ENCODE measurements at regions not wholly inside any gene's neighbourhood (a gene's known extent, or its start where the extent isn't known, plus 50 kb on each side); places are given as distances from the start of the nearest gene placed in this dataset.
A peak's percentile ranks its signal among the peaks of the same experiment; 100 is the strongest.

DNA sequence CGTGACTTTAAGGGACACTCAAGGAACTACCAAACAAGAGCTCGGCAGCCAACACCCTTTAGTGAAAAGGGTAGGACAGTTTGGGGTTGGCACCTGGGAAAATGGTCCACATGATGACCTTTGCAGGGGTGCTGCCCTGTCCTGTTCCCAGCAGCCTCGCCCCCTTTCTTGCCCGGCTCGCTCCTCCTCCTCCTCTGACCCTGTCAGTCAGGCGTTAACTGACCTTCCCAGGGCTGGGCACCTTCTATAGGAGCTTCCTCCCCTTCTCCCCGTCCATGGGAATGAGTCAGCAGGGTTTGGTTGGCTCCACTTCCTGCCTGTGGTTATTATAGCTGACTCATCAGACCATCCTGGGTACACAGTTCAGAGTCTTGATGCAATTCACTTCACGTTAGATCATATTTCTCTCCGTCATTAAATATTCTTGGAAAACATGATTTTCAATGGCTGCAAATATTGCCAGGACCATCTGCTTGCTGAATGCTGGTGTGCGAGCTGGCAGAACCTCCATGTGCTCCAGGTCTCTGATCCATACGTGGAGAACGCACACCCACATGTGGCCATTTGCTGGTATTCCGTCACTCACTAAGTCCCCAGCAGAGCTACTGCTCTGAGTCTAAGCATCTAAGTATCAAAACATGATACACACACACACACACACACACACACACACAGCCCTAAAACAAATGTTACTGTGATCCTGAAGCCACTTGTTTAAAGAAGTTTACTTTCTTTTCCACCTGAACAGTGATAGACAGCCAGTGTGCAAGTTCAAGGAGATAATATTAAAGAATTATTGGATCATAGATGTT is 185.0 kb downstream of the ANAPC1 start (continued):
- TF ChIP-seq, protein P1, sequence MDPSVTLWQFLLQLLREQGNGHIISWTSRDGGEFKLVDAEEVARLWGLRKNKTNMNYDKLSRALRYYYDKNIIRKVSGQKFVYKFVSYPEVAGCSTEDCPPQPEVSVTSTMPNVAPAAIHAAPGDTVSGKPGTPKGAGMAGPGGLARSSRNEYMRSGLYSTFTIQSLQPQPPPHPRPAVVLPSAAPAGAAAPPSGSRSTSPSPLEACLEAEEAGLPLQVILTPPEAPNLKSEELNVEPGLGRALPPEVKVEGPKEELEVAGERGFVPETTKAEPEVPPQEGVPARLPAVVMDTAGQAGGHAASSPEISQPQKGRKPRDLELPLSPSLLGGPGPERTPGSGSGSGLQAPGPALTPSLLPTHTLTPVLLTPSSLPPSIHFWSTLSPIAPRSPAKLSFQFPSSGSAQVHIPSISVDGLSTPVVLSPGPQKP (IDR thresholded peaks at IDR 0.05; ENCODE audit: borderline replicate concordance, low read depth, low read length): no peak
- peak; percentile 95 for TF ChIP-seq MXI1 (IDR thresholded peaks at IDR 0.05; ENCODE audit: borderline replicate concordance, low read depth, low read length)

DNA sequence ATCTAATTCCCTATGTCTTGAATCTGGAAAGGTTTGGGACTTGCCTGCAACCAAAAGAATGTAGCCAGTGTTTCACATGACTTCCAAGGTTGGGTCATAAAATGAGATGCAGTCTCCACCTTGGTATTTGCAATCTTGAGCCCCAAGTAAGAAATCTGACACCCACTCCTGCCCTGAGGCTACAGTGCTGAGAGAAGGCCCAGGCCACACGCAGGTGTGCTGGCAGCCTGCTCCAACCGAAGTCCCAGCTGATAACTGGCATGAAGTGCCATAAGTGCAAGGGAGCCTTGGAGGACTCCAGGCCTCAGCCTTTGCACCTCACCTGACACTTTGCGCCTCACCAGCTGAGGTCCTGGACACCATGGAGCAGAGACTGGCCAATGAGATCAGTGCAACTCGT is 182.7 kb downstream of the ANAPC1 start:
- H3K4me3 ChIP-seq (ENCODE audit: insufficient read depth, low read depth, low read length): no peak overlapping the region
- H2BK5ac ChIP-seq (ENCODE audit: low read depth, low read length, poor library complexity, severe bottlenecking): no peak overlapping the region
- peaks cover 7% of the 10 kb centered on the region for H3K9me1 ChIP-seq (ENCODE audit: insufficient read depth, low read length)
- no peak overlapping the region for H4K8ac ChIP-seq (ENCODE audit: low read depth in 2 of 2, low read length in 2 of 2)
- 0 out of 2 replicates have a peak, but pooled peaks cover 3% of the 10 kb centered on the region for H3K27me3 ChIP-seq (ENCODE audit: control insufficient read depth, insufficient read depth, low read length)
- no peak overlapping the region; the same call in 2 of the 3 replicates for H2BK15ac ChIP-seq (ENCODE audit: low read depth, low read length)
- ChIA-PET POLR2A (ENCODE audit: unreplicated experiment) (no interaction called here), CTCF (interaction anchor here (1.0 to 1.3 kb wide), 2 partner anchors 581 to 584 kb away, joined by 3 to 6 read pairs; partner anchors contain the start of gene BCL2L11)
- H3K9ac ChIP-seq (ENCODE audit: low read depth, low read length): no peak overlapping the region
- H3K56ac ChIP-seq (ENCODE audit: extremely low read depth, insufficient read depth, low read length): no peak overlapping the region
- intact Hi-C loops (cut with micrococcal nuclease): no loop called here
- 100% methylated on average over 2 of the region's 4 CpGs; no CpG with 5 or more reads in 1 of the 2 experiments for WGBS, 2 experiments (ENCODE audit: extremely low coverage in 2 of 2, insufficient read length in 1 of 2)
- peak overlapping the region; percentile 16 for H2AFZ ChIP-seq (replicated peaks; ENCODE audit: low read length, poor library complexity)
- H2AK9ac ChIP-seq (replicated peaks; ENCODE audit: low read depth, low read length, poor library complexity): no peak overlapping the region
- H4K5ac ChIP-seq (ENCODE audit: low read depth, low read length): no peak overlapping the region
- H2BK120ac ChIP-seq (ENCODE audit: low read depth, low read length): no peak overlapping the region
- H3K4me2 ChIP-seq (ENCODE audit: low read depth, low read length): no peak overlapping the region
- in situ Hi-C loops (cut with MboI; ENCODE audit: low sequenced_read_pairs): loop anchor here (5.0 to 25.0 kb wide), 2 partner anchors 584 to 889 kb away; no protein-coding TSS in a partner anchor
- H3K14ac ChIP-seq (replicated peaks; ENCODE audit: low read depth, low read length): no peak overlapping the region
- H3K4me1 ChIP-seq (ENCODE audit: control insufficient read depth, insufficient read depth, low read length): peaks cover 20% of the 10 kb centered on the region
- H3K4ac ChIP-seq (ENCODE audit: low read depth, low read length): 0 out of 2 replicates have a peak overlapping the region, but pooled peaks have one; percentile 4
- H3K23ac ChIP-seq (ENCODE audit: low read depth, low read length): no peak overlapping the region
- ATAC-seq (ENCODE audit: low read depth): no peak
- H3K79me1 ChIP-seq (ENCODE audit: low read depth in 1 of 2, low read length in 2 of 2): peaks cover 0 to 3% of the 10 kb centered on the region in 2 experiments; a peak in 1 of 4 replicates
- no peaks in the 10 kb centered on the region for H3K9me3 ChIP-seq (ENCODE audit: control insufficient read depth, insufficient read depth, low read length)
- peak overlapping the region; percentile 79; the same call in 1 of the 2 replicates for H2AK5ac ChIP-seq (ENCODE audit: low read depth, low read length)
- dilution Hi-C loops (cut with HindIII; ENCODE audit: low sequenced_read_pairs, unreplicated experiment): no loop called here
- TF ChIP-seq CTCF (conservative IDR thresholded peaks at IDR 0.05; ENCODE audit: low read depth, low read length): no peak
- TF ChIP-seq USF2 (IDR thresholded peaks at IDR 0.05; ENCODE audit: low read depth, low read length): no peak
- no peak for TF ChIP-seq SMC3 (IDR thresholded peaks at IDR 0.05; ENCODE audit: low read depth, low read length)
- H3K27ac ChIP-seq (ENCODE audit: insufficient read depth, low read length): no peak overlapping the region
- H4K91ac ChIP-seq (ENCODE audit: insufficient read depth, low read depth, low read length): no peak overlapping the region
- H4K20me1 ChIP-seq (ENCODE audit: insufficient read depth, low read length): peaks cover 6% of the 10 kb centered on the region; the same call in 1 of the 2 replicates
- H3K36me3 ChIP-seq (ENCODE audit: control insufficient read depth, insufficient read depth, low read length): no peaks in the 10 kb centered on the region
- no TSS peak for BruUV-seq (replicated peaks)
- no peak for DNase-seq
- H3K18ac ChIP-seq (ENCODE audit: low read depth, low read length): no peak overlapping the region
- H2BK20ac ChIP-seq (ENCODE audit: low read depth, low read length): no peak overlapping the region
